Activated naive CD8-positive, alpha-beta T cell treated with anti-CD3 and anti-CD28 coated beads, Interleukin-2, amount 10 ng/mL, durations not matched to agents 7 days and 5 days (primary cell): ENCODE measurements at regions not wholly inside any gene's neighbourhood (a gene's known extent, or its start where the extent isn't known, plus 50 kb on each side); places are given as distances from the start of the nearest gene placed in this dataset.
"Not testable (repeated sequence)": the region's sequence is repeated elsewhere in the genome, so short reads cannot be mapped to it uniquely, and the experiment has no call there.

Experiments used
- ATAC-seq: fragments of 150-1000 bp; cut with Tn5 transposase; one replicate; pipeline ENCODE4 v1.10.0; 2021; ENCODE audit warnings: low read depth, moderate library complexity
- POLR2A ChIA-PET: fragments of 350-600 bp; sonication (Branson Sonifier 250); formaldehyde crosslinking; loops from one replicate; lab custom pipeline; 2021; ENCODE audit warnings: antibody characterized with exemption; lab: Charles Lee
- DNase-seq: peaks from one replicate; pipeline ENCODE4 v3.0.0; 2021
- H3K27ac Mint-ChIP-seq: one replicate; pipeline ENCODE4 v1.8.0; 2022; ENCODE audit warnings: mild to moderate bottlenecking, mixed read lengths
- H3K27me3 Mint-ChIP-seq: one replicate; pipeline ENCODE4 v1.8.0; 2022; ENCODE audit warnings: mild to moderate bottlenecking, moderate library complexity, mixed read lengths
- H3K36me3 Mint-ChIP-seq: one replicate; pipeline ENCODE4 v1.8.0; 2021; ENCODE audit warnings: mild to moderate bottlenecking, mixed read lengths
- H3K4me1 Mint-ChIP-seq: one replicate; pipeline ENCODE4 v1.8.0; 2021; ENCODE audit warnings: mixed read lengths
- H3K4me3 Mint-ChIP-seq: one replicate; pipeline ENCODE4 v1.8.0; 2022; ENCODE audit warnings: mild to moderate bottlenecking, moderate library complexity, mixed read lengths
- H3K9me3 Mint-ChIP-seq: one replicate; pipeline ENCODE4 v1.8.0; 2021; ENCODE audit warnings: mixed read lengths

- Mint-ChIP-seq H3K27ac (no peak overlapping the region), H3K4me1 (no peaks in the 10 kb centered on the region), H3K4me3 (no peak overlapping the region), H3K36me3 (no peaks in the 10 kb centered on the region), H3K27me3 (no peaks in the 10 kb centered on the region), H3K9me3 (no peaks in the 10 kb centered on the region)
- ATAC-seq, result no peak
- no peak for DNase-seq
- POLR2A ChIA-PET, result no interaction called here
These were observed 336.3 kb downstream of the PPP1R3A start for GRCh38 chr7:113582471-113582870.

GRCh38 chr7:113563257-113563656 lies 355.6 kb downstream of the PPP1R3A start:
- POLR2A ChIA-PET, H3K36me3 Mint-ChIP-seq, ATAC-seq, H3K27ac Mint-ChIP-seq, H3K4me3 Mint-ChIP-seq, H3K27me3 Mint-ChIP-seq, H3K4me1 Mint-ChIP-seq, DNase-seq, H3K9me3 Mint-ChIP-seq: not testable (repeated sequence)

- Mint-ChIP-seq H3K36me3 (no peaks in the 10 kb centered on the region), H3K27ac (no peak overlapping the region), H3K27me3 (no peaks in the 10 kb centered on the region), H3K4me1 (no peaks in the 10 kb centered on the region), H3K4me3 (no peak overlapping the region), H3K9me3 (no peaks in the 10 kb centered on the region)
- no peak for DNase-seq
- ATAC-seq, result no peak
- POLR2A ChIA-PET, result no interaction called here
These were observed 356.0 kb downstream of the PPP1R3A start for GRCh38 chr7:113562801-113563200.

GRCh38 chr7:113562242-113562641 lies 356.6 kb downstream of the PPP1R3A start:
- no peak overlapping the region for H3K4me3 Mint-ChIP-seq
- POLR2A ChIA-PET, result no interaction called here
- no peak overlapping the region for H3K27ac Mint-ChIP-seq
- no peaks in the 10 kb centered on the region for H3K27me3 Mint-ChIP-seq
- ATAC-seq, result no peak
- H3K4me1 Mint-ChIP-seq, result no peaks in the 10 kb centered on the region
- DNase-seq, result no peak
- H3K9me3 Mint-ChIP-seq, result no peaks in the 10 kb centered on the region
- H3K36me3 Mint-ChIP-seq, result no peaks in the 10 kb centered on the region

- Mint-ChIP-seq H3K27me3 (no peaks in the 10 kb centered on the region), H3K4me3 (no peak overlapping the region), H3K9me3 (no peaks in the 10 kb centered on the region), H3K27ac (no peak overlapping the region), H3K4me1 (no peaks in the 10 kb centered on the region), H3K36me3 (no peaks in the 10 kb centered on the region)
- no peak for ATAC-seq
- POLR2A ChIA-PET, result no interaction called here
- DNase-seq, result no peak
These were observed 357.4 kb downstream of the PPP1R3A start for GRCh38 chr7:113561446-113561845.

GRCh38 chr7:113550966-113551365 lies 367.8 kb downstream of the PPP1R3A start:
- H3K36me3 Mint-ChIP-seq, result no peaks in the 10 kb centered on the region
- POLR2A ChIA-PET, result no interaction called here
- H3K27me3 Mint-ChIP-seq, result no peaks in the 10 kb centered on the region
- DNase-seq (no peak), ATAC-seq (no peak)
- H3K4me1 Mint-ChIP-seq, result no peaks in the 10 kb centered on the region
- no peak overlapping the region for H3K4me3 Mint-ChIP-seq
- peaks cover 2% of the 10 kb centered on the region for H3K9me3 Mint-ChIP-seq
- no peak overlapping the region for H3K27ac Mint-ChIP-seq

GRCh38 chr7:113548561-113548960 lies 370.2 kb downstream of the PPP1R3A start:
- POLR2A ChIA-PET, result no interaction called here
- H3K36me3 Mint-ChIP-seq, result no peaks in the 10 kb centered on the region
- no peaks in the 10 kb centered on the region for H3K4me1 Mint-ChIP-seq
- peaks cover 2% of the 10 kb centered on the region for H3K9me3 Mint-ChIP-seq
- no peaks in the 10 kb centered on the region for H3K27me3 Mint-ChIP-seq
- no peak overlapping the region for H3K4me3 Mint-ChIP-seq
- no peak overlapping the region for H3K27ac Mint-ChIP-seq
- DNase-seq, result no peak
- no peak for ATAC-seq

GRCh38 chr7:113548137-113548536 lies 370.7 kb downstream of the PPP1R3A start:
- Mint-ChIP-seq H3K27me3 (no peaks in the 10 kb centered on the region), H3K27ac (no peak overlapping the region), H3K36me3 (no peaks in the 10 kb centered on the region), H3K4me3 (no peak overlapping the region), H3K9me3 (peaks cover 2% of the 10 kb centered on the region), H3K4me1 (no peaks in the 10 kb centered on the region)
- POLR2A ChIA-PET, result no interaction called here
- DNase-seq (no peak), ATAC-seq (no peak)

GRCh38 chr7:113521468-113521867 lies 397.3 kb downstream of the PPP1R3A start:
- Mint-ChIP-seq H3K4me1 (peaks cover 2% of the 10 kb centered on the region), H3K4me3 (no peak overlapping the region), H3K9me3 (peaks cover 4% of the 10 kb centered on the region), H3K27me3 (no peaks in the 10 kb centered on the region), H3K36me3 (no peaks in the 10 kb centered on the region), H3K27ac (no peak overlapping the region)
- DNase-seq, result no peak
- no peak for ATAC-seq
- POLR2A ChIA-PET, result no interaction called here

GRCh38 chr7:113519472-113519871 lies 399.3 kb downstream of the PPP1R3A start:
- H3K4me1 Mint-ChIP-seq, result peaks cover 2% of the 10 kb centered on the region
- H3K27me3 Mint-ChIP-seq, result no peaks in the 10 kb centered on the region
- no peak overlapping the region for H3K4me3 Mint-ChIP-seq
- peaks cover 4% of the 10 kb centered on the region for H3K9me3 Mint-ChIP-seq
- POLR2A ChIA-PET, result no interaction called here
- H3K36me3 Mint-ChIP-seq, result no peaks in the 10 kb centered on the region
- no peak overlapping the region for H3K27ac Mint-ChIP-seq
- no peak for DNase-seq
- no peak for ATAC-seq

- no peaks in the 10 kb centered on the region for H3K4me1 Mint-ChIP-seq
- H3K27ac Mint-ChIP-seq, result no peak overlapping the region
- ATAC-seq, result no peak
- POLR2A ChIA-PET, result no interaction called here
- peaks cover 1% of the 10 kb centered on the region for H3K9me3 Mint-ChIP-seq
- H3K36me3 Mint-ChIP-seq, result no peaks in the 10 kb centered on the region
- no peak for DNase-seq
- no peak overlapping the region for H3K4me3 Mint-ChIP-seq
- H3K27me3 Mint-ChIP-seq, result no peaks in the 10 kb centered on the region
These were observed 386.3 kb upstream of the SMIM30 start for GRCh38 chr7:113504691-113505090.

- no peak for ATAC-seq
These were observed 385.8 kb upstream of the SMIM30 start for GRCh38 chr7:113504142-113504541.

GRCh38 chr7:113496586-113496985 lies 378.2 kb upstream of the SMIM30 start:
- H3K4me3 Mint-ChIP-seq, H3K27me3 Mint-ChIP-seq, H3K36me3 Mint-ChIP-seq, DNase-seq, ATAC-seq, H3K4me1 Mint-ChIP-seq, H3K9me3 Mint-ChIP-seq, H3K27ac Mint-ChIP-seq, POLR2A ChIA-PET: not testable (repeated sequence)

More at GRCh38 chr7:113504142-113504541, 385.8 kb upstream of the SMIM30 start:
- Mint-ChIP-seq H3K4me3 (no peak overlapping the region), H3K9me3 (peaks cover 1% of the 10 kb centered on the region), H3K36me3 (no peaks in the 10 kb centered on the region), H3K27ac (no peak overlapping the region), H3K27me3 (no peaks in the 10 kb centered on the region), H3K4me1 (no peaks in the 10 kb centered on the region)
- POLR2A ChIA-PET, result no interaction called here
- DNase-seq, result no peak

- H3K27ac Mint-ChIP-seq, ATAC-seq: not testable (repeated sequence)
These were observed 376.6 kb upstream of the SMIM30 start for GRCh38 chr7:113494797-113495566.

More at GRCh38 chr7:113494797-113495566, 376.6 kb upstream of the SMIM30 start:
- H3K27me3 Mint-ChIP-seq, POLR2A ChIA-PET, H3K36me3 Mint-ChIP-seq, H3K4me3 Mint-ChIP-seq, H3K4me1 Mint-ChIP-seq, DNase-seq, H3K9me3 Mint-ChIP-seq: not testable (repeated sequence)
